Endothelial cell of umbilical vein (primary cell): ENCODE measurements at regions not wholly inside any gene's neighbourhood (a gene's known extent, or its start where the extent isn't known, plus 50 kb on each side); places are given as distances from the start of the nearest gene placed in this dataset.

Source experiments
- CTCF ChIP-seq, 2 donors: IDR thresholded peaks; 1 replicate in 1 of 2; 2 replicates in 1 of 2; pipeline ENCODE4 v1.5.1; 2011; ENCODE audit warnings: low read length in 2 of 2, mild to moderate bottlenecking in 2 of 2, moderate library complexity in 2 of 2, control low read depth in 1 of 2, inconsistent platforms in 1 of 2, low read depth in 1 of 2; ENCODE audit not compliant: insufficient read depth in 1 of 2; ENCODE audit errors: extremely low read depth in 1 of 2
- MAX ChIP-seq: IDR thresholded peaks from 2 replicates; pipeline ENCODE4 v1.6.1; 2011; ENCODE audit not compliant: insufficient read depth, insufficient read length
- POLR2A ChIP-seq: IDR thresholded peaks from 2 replicates; pipeline ENCODE4 v1.6.1; 2012; ENCODE audit warnings: low read depth, mild to moderate bottlenecking, control low read depth, low read length

DNA sequence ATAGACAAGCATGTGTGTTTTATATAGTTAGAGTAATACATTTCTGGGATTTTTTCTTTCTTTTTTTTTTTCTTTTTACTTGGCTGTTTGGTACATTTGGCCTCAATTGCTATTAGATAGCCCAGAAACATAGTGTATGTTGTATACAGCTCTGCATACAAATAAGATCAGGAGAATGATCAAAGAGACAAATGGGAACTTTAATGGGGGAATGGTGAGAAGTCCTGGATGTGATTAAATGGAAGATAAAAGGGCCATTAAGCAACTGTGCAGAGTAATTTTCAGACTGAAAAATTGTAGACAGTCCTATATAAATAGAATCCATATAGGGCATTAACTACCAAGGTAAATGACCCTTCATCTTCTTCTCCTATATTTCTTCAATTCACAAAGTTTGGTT lies 575.6 kb downstream of the EBF1 start:
- TF ChIP-seq CTCF (IDR thresholded peaks at IDR 0.05; ENCODE audit: extremely low read depth in 1 of 2, insufficient read depth in 1 of 2, low read depth in 1 of 2, low read length in 2 of 2) (no peak), MAX (no peak), POLR2A (no peak)
